22Rv1 (cell line): ENCODE measurements at regions not wholly inside any gene's neighbourhood (a gene's known extent, or its start where the extent isn't known, plus 50 kb on each side); places are given as distances from the start of the nearest gene placed in this dataset.

Source experiments
- ZFX ChIP-seq: fragments of 450-650 bp; IDR thresholded peaks from 2 replicates; pipeline ENCODE4 v1.6.1; 2017; ENCODE audit warnings: antibody characterized with exemption, borderline replicate concordance
- TF ChIP-seq, protein P1 (sequence below): fragments of 450-650 bp; IDR thresholded peaks from 2 replicates; pipeline ENCODE4 v1.5.1; 2017; ENCODE audit warnings: mild to moderate bottlenecking

DNA sequence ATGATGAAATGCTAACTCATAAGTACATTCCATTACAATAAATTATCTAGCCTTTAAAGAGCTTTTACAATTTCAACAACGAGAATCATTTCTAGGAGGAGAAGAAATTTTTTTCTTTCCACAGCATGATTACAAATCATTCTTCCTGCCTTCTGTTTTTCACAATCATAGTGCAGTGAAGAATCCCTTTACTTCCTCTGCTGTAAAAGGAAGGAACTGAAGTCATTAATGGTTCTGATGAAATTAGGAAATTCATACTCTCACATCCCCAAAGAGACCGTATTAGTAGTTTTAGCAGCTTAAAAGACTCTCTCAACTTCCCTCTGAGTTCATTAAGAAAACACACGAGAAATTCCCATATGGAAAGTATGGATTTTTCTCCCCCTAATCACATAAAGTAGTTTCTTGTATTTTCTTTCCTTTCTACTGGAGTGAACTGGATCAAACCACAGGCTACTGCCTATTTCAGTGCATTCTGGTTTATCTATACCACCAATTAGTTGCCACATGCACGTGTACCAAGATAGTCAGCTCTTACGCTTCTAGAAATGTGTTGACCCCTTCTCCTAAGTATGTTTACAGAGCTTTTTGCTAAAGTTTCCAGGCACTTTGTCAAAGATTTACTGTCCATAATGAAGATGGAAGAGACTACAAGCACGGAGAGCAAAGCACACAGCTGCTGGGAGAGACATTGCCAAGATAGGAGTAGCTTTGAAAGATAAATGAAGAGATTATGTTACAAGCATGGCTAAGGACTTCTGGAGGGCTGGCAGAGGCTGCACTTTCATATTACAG lies 58.9 kb upstream of the KITLG start:
- TF ChIP-seq, protein P1, sequence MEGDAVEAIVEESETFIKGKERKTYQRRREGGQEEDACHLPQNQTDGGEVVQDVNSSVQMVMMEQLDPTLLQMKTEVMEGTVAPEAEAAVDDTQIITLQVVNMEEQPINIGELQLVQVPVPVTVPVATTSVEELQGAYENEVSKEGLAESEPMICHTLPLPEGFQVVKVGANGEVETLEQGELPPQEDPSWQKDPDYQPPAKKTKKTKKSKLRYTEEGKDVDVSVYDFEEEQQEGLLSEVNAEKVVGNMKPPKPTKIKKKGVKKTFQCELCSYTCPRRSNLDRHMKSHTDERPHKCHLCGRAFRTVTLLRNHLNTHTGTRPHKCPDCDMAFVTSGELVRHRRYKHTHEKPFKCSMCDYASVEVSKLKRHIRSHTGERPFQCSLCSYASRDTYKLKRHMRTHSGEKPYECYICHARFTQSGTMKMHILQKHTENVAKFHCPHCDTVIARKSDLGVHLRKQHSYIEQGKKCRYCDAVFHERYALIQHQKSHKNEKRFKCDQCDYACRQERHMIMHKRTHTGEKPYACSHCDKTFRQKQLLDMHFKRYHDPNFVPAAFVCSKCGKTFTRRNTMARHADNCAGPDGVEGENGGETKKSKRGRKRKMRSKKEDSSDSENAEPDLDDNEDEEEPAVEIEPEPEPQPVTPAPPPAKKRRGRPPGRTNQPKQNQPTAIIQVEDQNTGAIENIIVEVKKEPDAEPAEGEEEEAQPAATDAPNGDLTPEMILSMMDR: no peak
- TF ChIP-seq ZFX: no peak
